ENCODE measurements at regions not wholly inside any gene's neighbourhood (a gene's known extent, or its start where the extent isn't known, plus 50 kb on each side); places are given as distances from the start of the nearest gene placed in this dataset.

- DNase-seq (ENCODE audit: low spot score): no peak
Measured at GRCh38 chr1:56073206-56073605, 506.2 kb downstream of the PLPP3 start.

GRCh38 chr1:56072310-56072709 is 507.1 kb downstream of the PLPP3 start:
- no peak for DNase-seq (ENCODE audit: low spot score)

- DNase-seq (ENCODE audit: low spot score): no peak
Measured at GRCh38 chr1:56071351-56071750, 508.0 kb downstream of the PLPP3 start.

GRCh38 chr1:56070601-56071000 is 508.8 kb downstream of the PLPP3 start:
- DNase-seq (ENCODE audit: low spot score): no peak

GRCh38 chr1:56069824-56070223 is 509.5 kb downstream of the PLPP3 start:
- no peak for DNase-seq (ENCODE audit: low spot score)

- no peak for DNase-seq (ENCODE audit: low spot score)
Measured at GRCh38 chr1:56068908-56069307, 510.5 kb downstream of the PLPP3 start.

- no peak for DNase-seq (ENCODE audit: low spot score)
Measured at GRCh38 chr1:56068210-56068609, 511.2 kb downstream of the PLPP3 start.

- DNase-seq (ENCODE audit: low spot score): no peak
Measured at GRCh38 chr1:56065729-56066128, 513.6 kb downstream of the PLPP3 start.

- DNase-seq (ENCODE audit: low spot score): no peak
Measured at GRCh38 chr1:56064705-56065104, 514.7 kb downstream of the PLPP3 start.

- DNase-seq (ENCODE audit: low spot score): peak; percentile 86
Measured at GRCh38 chr1:56063461-56063860, 515.9 kb downstream of the PLPP3 start.

GRCh38 chr1:56062625-56063024 is 516.7 kb downstream of the PLPP3 start:
- no peak for DNase-seq (ENCODE audit: low spot score)

- DNase-seq (ENCODE audit: low spot score): no peak
Measured at GRCh38 chr1:56061824-56062223, 517.5 kb downstream of the PLPP3 start.

GRCh38 chr1:56060906-56061305 is 518.5 kb downstream of the PLPP3 start:
- DNase-seq (ENCODE audit: low spot score): no peak

GRCh38 chr1:56057466-56058405 is 521.6 kb downstream of the PLPP3 start:
- no peak for DNase-seq (ENCODE audit: low spot score)

- peak; percentile 59 for DNase-seq (ENCODE audit: low spot score)
Measured at GRCh38 chr1:56056438-56057287, 522.7 kb downstream of the PLPP3 start.

- DNase-seq (ENCODE audit: low spot score): no peak
Measured at GRCh38 chr1:56054959-56055358, 524.4 kb downstream of the PLPP3 start.

- no peak for DNase-seq (ENCODE audit: low spot score)
Measured at GRCh38 chr1:56052041-56052440, 527.3 kb downstream of the PLPP3 start.

- DNase-seq (ENCODE audit: low spot score): no peak
Measured at GRCh38 chr1:56050911-56051310, 528.5 kb downstream of the PLPP3 start.

GRCh38 chr1:56045477-56045876 is 533.9 kb downstream of the PLPP3 start:
- no peak for DNase-seq (ENCODE audit: low spot score)

- no peak for DNase-seq (ENCODE audit: low spot score)
Measured at GRCh38 chr1:56045062-56045461, 534.3 kb downstream of the PLPP3 start.

- no peak for DNase-seq (ENCODE audit: low spot score)
Measured at GRCh38 chr1:56036479-56036878, 542.9 kb downstream of the PLPP3 start.

- DNase-seq (ENCODE audit: low spot score): no peak
Measured at GRCh38 chr1:56034847-56035481, 544.4 kb downstream of the PLPP3 start.

Measured in Ammon's horn (tissue), 1 donor.